ENCODE measurements at regions not wholly inside any gene's neighbourhood (a gene's known extent, or its start where the extent isn't known, plus 50 kb on each side); places are given as distances from the start of the nearest gene placed in this dataset.

- DNase-seq (ENCODE audit: low spot score), result no peak
Measured at GRCh38 chr9:82320566-82320965, 332.0 kb downstream of the SPATA31D1 start.

DNA sequence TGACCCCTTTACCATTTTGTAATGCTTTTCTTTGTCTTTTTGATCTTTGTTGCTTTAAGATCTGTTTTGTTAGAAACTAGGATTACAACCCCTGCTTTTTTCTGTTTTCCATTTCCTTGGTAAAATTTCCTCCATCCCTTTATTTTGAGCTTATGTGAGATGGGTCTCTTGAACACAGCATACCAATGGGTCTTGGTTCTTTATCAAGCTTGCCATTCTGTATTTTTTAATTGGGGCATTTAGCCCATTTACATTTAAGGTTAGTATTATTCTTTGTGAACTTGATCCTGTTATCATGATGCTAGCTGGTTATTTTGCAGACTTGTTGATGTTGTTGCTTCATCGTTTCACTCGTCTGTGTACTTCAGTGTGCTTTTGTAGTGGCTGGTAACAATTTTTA lies 337.3 kb downstream of the SPATA31D1 start:
- no peak for DNase-seq (ENCODE audit: low spot score)

DNA sequence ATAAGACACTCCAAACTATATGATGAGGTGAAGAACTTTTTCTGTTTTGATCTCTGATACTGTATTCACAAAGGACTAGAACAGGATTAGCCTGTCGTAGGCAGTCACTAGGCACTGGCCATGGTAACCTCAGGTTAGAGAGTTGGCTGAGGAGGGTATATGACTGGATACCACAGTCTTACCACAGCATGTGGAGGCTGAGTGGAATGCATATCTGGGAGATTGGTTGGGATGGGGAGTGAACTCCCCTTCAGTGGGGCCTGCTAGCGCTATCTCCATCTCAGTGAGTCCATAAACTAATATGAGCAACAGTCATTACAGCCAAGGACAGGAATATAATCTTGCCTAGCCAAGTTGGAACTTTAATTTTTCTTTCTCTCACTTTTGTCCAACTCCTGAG lies 339.1 kb downstream of the SPATA31D1 start:
- DNase-seq (ENCODE audit: low spot score), result no peak

- DNase-seq (ENCODE audit: low spot score), result no peak
Measured at GRCh38 chr9:82331079-82331478, 342.5 kb downstream of the SPATA31D1 start.

- DNase-seq (ENCODE audit: low spot score), result peak; percentile 80
Measured at GRCh38 chr9:82332018-82332773, 343.6 kb downstream of the SPATA31D1 start.

DNA sequence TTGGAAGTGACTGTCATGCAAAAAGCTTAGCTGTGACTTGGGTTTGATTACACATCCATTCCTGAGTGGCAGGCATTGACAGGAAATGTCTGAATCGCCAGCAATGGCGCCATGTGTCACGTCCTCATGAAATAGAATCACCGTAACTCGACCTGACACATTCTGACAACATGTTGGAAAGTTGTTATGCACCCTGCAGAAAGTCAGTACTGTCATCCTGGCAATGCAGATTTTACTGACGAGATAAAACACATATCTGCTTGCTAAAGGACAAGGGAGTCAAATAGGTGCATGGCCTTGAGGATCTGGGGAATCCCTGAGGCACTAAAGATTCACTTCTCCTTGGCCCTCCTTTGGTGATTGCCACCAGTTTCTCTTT lies 344.2 kb downstream of the SPATA31D1 start:
- no peak for DNase-seq (ENCODE audit: low spot score)

GRCh38 chr9:82333671-82334070 lies 345.1 kb downstream of the SPATA31D1 start:
- DNase-seq (ENCODE audit: low spot score), result no peak

DNA sequence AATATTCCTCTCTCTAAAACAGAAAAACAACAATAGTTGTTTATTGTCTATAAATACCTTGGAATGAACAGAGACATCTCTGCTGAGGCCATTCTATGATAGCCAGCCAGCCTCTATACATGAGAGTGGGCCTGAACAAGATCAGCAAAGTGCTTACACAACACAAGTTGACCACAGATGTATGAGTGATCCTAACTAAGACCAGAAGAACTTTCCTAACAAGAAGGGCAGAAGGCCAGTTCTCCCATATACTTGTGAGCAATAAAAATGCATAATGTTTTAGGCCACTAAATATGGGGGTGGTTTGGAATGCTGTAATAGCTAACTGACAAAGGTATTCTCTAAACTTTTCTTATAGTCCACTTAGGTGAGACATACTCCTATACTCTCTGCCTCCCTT lies 345.7 kb downstream of the SPATA31D1 start:
- DNase-seq (ENCODE audit: low spot score), result peak; percentile 55

- no peak for DNase-seq (ENCODE audit: low spot score)
Measured at GRCh38 chr9:82337351-82337750, 348.8 kb downstream of the SPATA31D1 start.

- DNase-seq (ENCODE audit: low spot score), result no peak
Measured at GRCh38 chr9:82342046-82342445, 353.5 kb downstream of the SPATA31D1 start.

- DNase-seq (ENCODE audit: low spot score), result no peak
Measured at GRCh38 chr9:82346040-82346439, 357.5 kb downstream of the SPATA31D1 start.

GRCh38 chr9:82353631-82354278 lies 365.2 kb downstream of the SPATA31D1 start:
- DNase-seq (ENCODE audit: low spot score), result no peak

- peak; percentile 63 for DNase-seq (ENCODE audit: low spot score)
Measured at GRCh38 chr9:82354279-82354659, 365.7 kb downstream of the SPATA31D1 start.

GRCh38 chr9:82356131-82356530 lies 367.6 kb downstream of the SPATA31D1 start:
- no peak for DNase-seq (ENCODE audit: low spot score)

- DNase-seq (ENCODE audit: low spot score), result no peak
Measured at GRCh38 chr9:82356871-82357270, 368.3 kb downstream of the SPATA31D1 start.

DNA sequence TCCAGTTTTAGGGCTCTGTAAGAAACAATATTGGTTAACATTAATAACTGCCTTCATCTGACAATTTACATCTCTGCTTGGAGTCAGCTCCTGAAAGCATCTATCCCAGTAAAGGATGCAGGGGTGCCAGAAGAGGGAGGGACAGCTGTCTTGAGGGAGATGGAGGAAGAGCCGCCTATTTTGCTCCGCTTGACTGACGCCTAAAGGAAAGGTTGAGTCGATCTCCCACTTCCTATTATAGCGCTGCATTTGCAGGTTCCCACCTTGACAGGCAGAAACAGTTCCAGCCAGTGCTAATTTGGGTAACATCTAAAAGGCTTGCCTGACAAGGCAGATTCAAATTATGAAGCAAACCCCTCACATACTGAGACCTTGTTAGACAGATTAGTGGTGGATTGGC lies 374.6 kb downstream of the SPATA31D1 start:
- no peak for DNase-seq (ENCODE audit: low spot score)

GRCh38 chr9:82363682-82364081 lies 375.1 kb downstream of the SPATA31D1 start:
- DNase-seq (ENCODE audit: low spot score), result no peak

- no peak for DNase-seq (ENCODE audit: low spot score)
Measured at GRCh38 chr9:82367016-82367415, 378.4 kb downstream of the SPATA31D1 start.

DNA sequence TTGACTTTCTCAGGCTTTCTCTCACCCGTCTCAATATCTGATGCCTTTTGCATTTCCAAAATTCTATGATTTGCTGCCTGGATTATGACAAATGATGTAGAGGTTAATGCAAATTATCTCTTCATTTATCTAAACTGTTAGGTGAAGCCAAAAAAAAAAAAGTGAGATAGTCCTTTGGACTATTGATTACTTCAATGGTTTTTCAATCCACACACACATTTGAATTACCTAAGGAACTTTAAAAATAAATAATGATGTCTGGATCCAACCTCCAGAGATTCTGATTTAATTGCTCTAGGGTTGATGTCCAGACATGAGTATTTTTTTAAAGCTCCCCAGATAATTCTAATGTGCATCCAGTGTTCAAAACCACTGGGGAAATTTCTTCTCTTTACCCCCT lies 379.4 kb downstream of the SPATA31D1 start:
- no peak for DNase-seq (ENCODE audit: low spot score)

GRCh38 chr9:82369251-82369945 lies 380.8 kb downstream of the SPATA31D1 start:
- no peak for DNase-seq (ENCODE audit: low spot score)

- no peak for DNase-seq (ENCODE audit: low spot score)
Measured at GRCh38 chr9:82375041-82375440, 386.5 kb downstream of the SPATA31D1 start.

DNA sequence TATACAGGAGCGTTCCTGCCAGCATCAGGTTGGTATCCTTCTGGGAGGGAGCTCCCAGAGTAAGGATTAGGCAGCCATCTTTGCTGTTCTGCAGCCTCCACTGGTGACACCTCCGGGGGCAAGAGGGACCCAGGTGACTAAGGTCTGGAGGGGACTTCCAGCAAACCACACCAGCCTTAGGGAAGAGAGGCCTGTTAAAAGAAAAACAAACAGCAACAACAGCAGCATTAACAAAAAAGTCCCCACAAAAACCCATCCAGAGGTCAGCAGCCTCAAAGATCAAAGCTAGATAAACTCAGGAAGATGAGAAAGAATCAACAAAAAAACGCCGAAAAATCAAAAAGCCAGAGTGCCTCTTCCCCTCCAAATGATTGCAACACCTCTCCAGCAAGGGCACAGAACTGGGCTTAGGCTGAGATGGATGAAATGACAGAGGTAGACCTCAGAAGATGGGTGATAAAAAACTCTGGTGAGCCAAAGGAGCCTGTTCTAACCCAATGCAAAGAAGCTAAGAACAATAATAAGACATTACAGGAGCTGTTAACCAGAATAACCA lies 388.2 kb downstream of the SPATA31D1 start:
- DNase-seq (ENCODE audit: low spot score), result no peak

Data from AG08395 (cell line).